OCI-LY1 (cell line): ENCODE measurements at regions not wholly inside any gene's neighbourhood (a gene's known extent, or its start where the extent isn't known, plus 50 kb on each side); places are given as distances from the start of the nearest gene placed in this dataset.

Experiments used
- H2AFZ ChIP-seq: fragments of 200-600 bp; sonication (generic), shearing (Covaris generic); 2 replicates; pipeline ENCODE4 v1.6.0; 2014; ENCODE audit warnings: antibody characterized with exemption, mild to moderate bottlenecking, low read length
- H3F3A ChIP-seq: fragments of 200-600 bp; sonication (generic), shearing (Covaris generic); 2 replicates; pipeline ENCODE4 v1.6.0; 2014; ENCODE audit warnings: mild to moderate bottlenecking, antibody characterized with exemption, low read length, moderate library complexity; ENCODE audit not compliant: insufficient read depth
- H3K27ac ChIP-seq: fragments of 200-600 bp; sonication (generic); 2 replicates; pipeline ENCODE4 v1.5.1; 2014; ENCODE audit warnings: low read length, mixed run types, mild to moderate bottlenecking, low read depth; ENCODE audit not compliant: poor library complexity, severe bottlenecking
- H3K27me3 ChIP-seq: fragments of 200-600 bp; sonication (generic); 2 replicates; pipeline ENCODE4 v1.6.0; 2014; ENCODE audit warnings: antibody characterized with exemption, mild to moderate bottlenecking, low read length, moderate library complexity; ENCODE audit not compliant: insufficient read depth
- H3K36me3 ChIP-seq: fragments of 200-600 bp; sonication (generic); 2 replicates; pipeline ENCODE4 v1.6.1; 2014; ENCODE audit warnings: mild to moderate bottlenecking, antibody characterized with exemption, low read length, moderate library complexity, mixed read lengths; ENCODE audit not compliant: insufficient read depth
- H3K4me1 ChIP-seq: fragments of 200-600 bp; sonication (generic); 2 replicates; pipeline ENCODE4 v1.5.1; 2014; ENCODE audit warnings: mild to moderate bottlenecking, low read length, moderate library complexity; ENCODE audit not compliant: insufficient read depth, severe bottlenecking
- H3K4me2 ChIP-seq: fragments of 200-600 bp; sonication (generic), shearing (Covaris generic); 2 replicates; pipeline ENCODE4 v1.6.1; 2014; ENCODE audit warnings: low read length
- H3K4me3 ChIP-seq: fragments of 200-600 bp; sonication (generic); 2 replicates; pipeline ENCODE4 v1.5.1; 2014; ENCODE audit warnings: low read length, low read depth, mild to moderate bottlenecking, mixed read lengths; ENCODE audit not compliant: poor library complexity, severe bottlenecking
- H3K79me2 ChIP-seq: fragments of 200-600 bp; shearing (Covaris generic); 2 replicates; pipeline ENCODE4 v1.6.1; 2016; ENCODE audit warnings: mixed run types, low read length, mixed read lengths; ENCODE audit not compliant: insufficient read depth
- H3K9ac ChIP-seq: fragments of 200-600 bp; sonication (generic), shearing (Covaris generic); 2 replicates; pipeline ENCODE4 v1.6.1; 2014; ENCODE audit warnings: mild to moderate bottlenecking, low read length, mixed read lengths
- H3K9me2 ChIP-seq: fragments of 200-600 bp; sonication (generic), shearing (Covaris generic); 2 replicates; pipeline ENCODE4 v1.6.1; 2014; ENCODE audit warnings: low read depth, mild to moderate bottlenecking, low read length, mixed read lengths
- H3K9me3 ChIP-seq: fragments of 200-600 bp; shearing (Covaris generic); 2 replicates; pipeline ENCODE4 v1.6.1; 2014; ENCODE audit warnings: low read length, mixed read lengths
- H4K20me1 ChIP-seq: fragments of 200-600 bp; sonication (generic), shearing (Covaris generic); 2 replicates; pipeline ENCODE4 v1.6.0; 2016; ENCODE audit warnings: mild to moderate bottlenecking, low read length; ENCODE audit not compliant: insufficient read depth
- EZH2 ChIP-seq: fragments of 200-600 bp; sonication (generic), shearing (Covaris generic); IDR thresholded peaks from 2 replicates; pipeline ENCODE4 v1.8.0; 2017; ENCODE audit warnings: borderline replicate concordance, mixed run types, mild to moderate bottlenecking, antibody characterized with exemption, low read length, moderate library complexity, mixed read lengths
- TF ChIP-seq, protein P1 (sequence below): fragments of 200-600 bp; sonication (generic), shearing (Covaris generic); IDR thresholded peaks from 2 replicates; pipeline ENCODE4 v1.5.1; 2017; ENCODE audit warnings: mild to moderate bottlenecking, antibody characterized with exemption, low read length, moderate library complexity, mixed read lengths

DNA sequence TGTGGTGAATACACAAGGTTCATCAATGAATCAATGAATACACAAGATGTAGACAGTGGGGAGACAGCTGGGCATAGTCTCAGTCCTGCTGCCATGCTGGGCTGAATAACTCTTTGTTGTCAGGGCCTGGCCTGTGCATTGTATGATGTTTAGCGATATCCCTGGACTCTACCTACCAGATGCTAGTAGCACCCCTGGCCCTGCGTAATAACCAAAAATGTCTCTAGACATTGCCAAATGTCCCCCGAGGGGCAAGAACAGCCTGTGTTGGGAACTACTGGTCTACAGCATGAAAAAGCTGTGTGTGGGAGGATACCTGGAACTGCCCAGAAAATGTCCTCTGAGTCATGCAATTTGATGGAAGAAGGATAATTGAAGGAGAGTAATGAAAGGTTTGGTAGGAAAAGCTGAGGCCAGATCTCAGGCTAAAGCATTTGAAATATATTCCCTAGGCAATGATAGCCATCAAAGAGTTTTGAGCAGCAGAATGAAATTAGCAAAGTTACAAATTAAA lies 128.2 kb downstream of the TMEM30B start:
- H3K9me3 ChIP-seq = no peaks in the 10 kb centered on the region
- no peak overlapping the region for H2AFZ ChIP-seq
- no peak overlapping the region for H3K4me2 ChIP-seq
- TF ChIP-seq, protein P1, sequence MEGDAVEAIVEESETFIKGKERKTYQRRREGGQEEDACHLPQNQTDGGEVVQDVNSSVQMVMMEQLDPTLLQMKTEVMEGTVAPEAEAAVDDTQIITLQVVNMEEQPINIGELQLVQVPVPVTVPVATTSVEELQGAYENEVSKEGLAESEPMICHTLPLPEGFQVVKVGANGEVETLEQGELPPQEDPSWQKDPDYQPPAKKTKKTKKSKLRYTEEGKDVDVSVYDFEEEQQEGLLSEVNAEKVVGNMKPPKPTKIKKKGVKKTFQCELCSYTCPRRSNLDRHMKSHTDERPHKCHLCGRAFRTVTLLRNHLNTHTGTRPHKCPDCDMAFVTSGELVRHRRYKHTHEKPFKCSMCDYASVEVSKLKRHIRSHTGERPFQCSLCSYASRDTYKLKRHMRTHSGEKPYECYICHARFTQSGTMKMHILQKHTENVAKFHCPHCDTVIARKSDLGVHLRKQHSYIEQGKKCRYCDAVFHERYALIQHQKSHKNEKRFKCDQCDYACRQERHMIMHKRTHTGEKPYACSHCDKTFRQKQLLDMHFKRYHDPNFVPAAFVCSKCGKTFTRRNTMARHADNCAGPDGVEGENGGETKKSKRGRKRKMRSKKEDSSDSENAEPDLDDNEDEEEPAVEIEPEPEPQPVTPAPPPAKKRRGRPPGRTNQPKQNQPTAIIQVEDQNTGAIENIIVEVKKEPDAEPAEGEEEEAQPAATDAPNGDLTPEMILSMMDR = no peak
- TF ChIP-seq EZH2 = no peak
- no peaks in the 10 kb centered on the region for H3K79me2 ChIP-seq
- no peak overlapping the region for H3K4me3 ChIP-seq
- no peaks in the 10 kb centered on the region for H3K27me3 ChIP-seq
- H3K9ac ChIP-seq = no peak overlapping the region
- no peaks in the 10 kb centered on the region for H3F3A ChIP-seq
- no peak overlapping the region for H3K27ac ChIP-seq
- no peaks in the 10 kb centered on the region for H3K9me2 ChIP-seq
- no peaks in the 10 kb centered on the region for H3K36me3 ChIP-seq
- H3K4me1 ChIP-seq = no peaks in the 10 kb centered on the region
- H4K20me1 ChIP-seq = no peaks in the 10 kb centered on the region

DNA sequence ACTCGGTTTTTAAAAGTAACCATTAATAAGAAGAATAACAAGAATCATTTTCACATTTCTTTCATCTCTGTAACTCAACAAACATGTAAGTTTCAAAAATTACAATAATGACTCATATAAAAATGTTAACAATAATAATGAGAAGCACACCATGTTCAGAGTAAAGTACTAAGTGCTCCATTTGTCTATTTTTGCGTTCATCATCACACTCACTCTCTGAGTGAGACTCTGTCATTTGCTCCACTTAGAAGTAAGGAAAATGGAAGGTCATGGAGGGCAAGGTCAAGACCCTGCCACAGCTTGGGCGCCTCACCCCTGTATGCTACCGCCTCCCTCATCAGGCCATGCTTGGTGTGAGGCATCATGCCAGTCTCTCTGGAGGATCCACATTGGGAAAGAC lies 129.9 kb downstream of the TMEM30B start:
- H3K9me3 ChIP-seq = no peaks in the 10 kb centered on the region
- no peak overlapping the region for H3K9ac ChIP-seq
- H3K36me3 ChIP-seq = no peaks in the 10 kb centered on the region
- no peaks in the 10 kb centered on the region for H3K9me2 ChIP-seq
- H4K20me1 ChIP-seq = no peaks in the 10 kb centered on the region
- no peaks in the 10 kb centered on the region for H3K27me3 ChIP-seq
- H3K27ac ChIP-seq = no peak overlapping the region
- no peaks in the 10 kb centered on the region for H3K79me2 ChIP-seq
- no peaks in the 10 kb centered on the region for H3K4me1 ChIP-seq
- no peak overlapping the region for H3K4me2 ChIP-seq
- H3K4me3 ChIP-seq = no peak overlapping the region
- no peaks in the 10 kb centered on the region for H3F3A ChIP-seq
- H2AFZ ChIP-seq = no peak overlapping the region
- no peak for TF ChIP-seq EZH2
- TF ChIP-seq, protein P1 = no peak

DNA sequence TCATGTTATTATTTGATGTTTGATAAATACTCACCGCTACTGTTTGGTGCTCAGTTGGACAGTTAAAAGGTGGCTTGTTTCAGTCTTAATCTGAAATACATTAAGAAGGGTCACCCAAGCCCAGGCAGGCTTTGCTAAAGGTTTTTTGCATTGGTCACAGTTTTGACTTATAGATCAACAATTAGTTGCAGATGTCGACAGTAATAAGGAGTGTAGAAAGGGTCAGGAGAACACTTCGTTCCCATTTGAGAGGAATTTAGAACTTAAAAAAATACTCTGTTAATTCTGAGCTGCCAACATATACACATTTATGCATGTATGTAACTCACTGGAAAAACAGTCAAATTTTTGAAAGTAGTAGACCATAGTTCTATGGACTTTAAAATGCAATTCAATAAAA lies 130.3 kb downstream of the TMEM30B start:
- Histone ChIP-seq H3K4me2 (no peak overlapping the region), H4K20me1 (no peaks in the 10 kb centered on the region), H2AFZ (no peak overlapping the region), H3K9ac (no peak overlapping the region), H3K79me2 (no peaks in the 10 kb centered on the region), H3K9me2 (no peaks in the 10 kb centered on the region), H3K4me3 (no peak overlapping the region), H3K27ac (no peak overlapping the region), H3F3A (no peaks in the 10 kb centered on the region), H3K27me3 (no peaks in the 10 kb centered on the region), H3K4me1 (no peaks in the 10 kb centered on the region), H3K9me3 (no peaks in the 10 kb centered on the region), H3K36me3 (no peaks in the 10 kb centered on the region)
- TF ChIP-seq, protein P1 = no peak
- TF ChIP-seq EZH2 = no peak
